ENCODE measurements at regions not wholly inside any gene's neighbourhood (a gene's known extent, or its start where the extent isn't known, plus 50 kb on each side); places are given as distances from the start of the nearest gene placed in this dataset.
"Not testable (repeated sequence)": the region's sequence is repeated elsewhere in the genome, so short reads cannot be mapped to it uniquely, and the experiment has no call there.

DNA sequence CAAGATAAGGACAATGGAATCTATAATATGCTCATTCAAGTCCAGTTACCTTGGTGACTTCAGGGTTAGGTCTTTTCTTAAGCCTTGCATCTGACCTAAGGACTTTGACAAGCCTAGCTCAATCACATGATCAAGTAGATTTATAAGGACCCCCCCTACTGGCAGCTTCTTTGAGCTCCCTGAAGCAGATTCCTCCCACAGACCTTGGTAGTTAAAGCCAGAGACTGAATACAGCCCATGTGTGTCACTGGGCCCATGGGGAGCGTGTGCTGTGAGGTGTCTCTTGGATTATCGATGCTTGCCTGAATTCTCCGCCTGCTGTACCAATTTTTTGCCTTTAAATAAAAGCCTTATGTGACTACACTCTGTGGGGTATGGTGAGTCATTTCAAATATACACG, 372.7 kb upstream of the RGS17 start:
- intact Hi-C loops (cut with DNase I): no loop called here
- DNase-seq (no peak), ATAC-seq (ENCODE audit: poor library complexity) (no peak)

DNA sequence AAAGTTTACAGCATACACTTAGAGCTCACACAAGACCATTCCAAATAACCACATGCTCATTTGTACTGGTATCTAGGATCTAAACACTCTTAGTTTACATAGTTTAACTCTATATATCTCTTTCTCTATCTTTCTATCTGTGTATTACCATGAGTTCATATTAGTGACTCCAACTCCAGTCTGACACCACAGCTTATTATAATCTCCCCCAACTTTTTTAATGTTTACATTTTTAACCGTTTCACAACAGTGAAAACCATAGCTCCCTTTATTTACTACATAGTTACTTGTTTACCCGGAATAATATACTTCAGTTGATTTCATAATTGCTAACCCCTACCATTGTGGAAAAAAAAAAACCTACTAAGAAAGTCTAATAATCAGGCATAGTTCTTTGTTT, 362.4 kb upstream of the RGS17 start:
- ATAC-seq (ENCODE audit: poor library complexity): no peak
- intact Hi-C loops (cut with DNase I): no loop called here
- DNase-seq: no peak

DNA sequence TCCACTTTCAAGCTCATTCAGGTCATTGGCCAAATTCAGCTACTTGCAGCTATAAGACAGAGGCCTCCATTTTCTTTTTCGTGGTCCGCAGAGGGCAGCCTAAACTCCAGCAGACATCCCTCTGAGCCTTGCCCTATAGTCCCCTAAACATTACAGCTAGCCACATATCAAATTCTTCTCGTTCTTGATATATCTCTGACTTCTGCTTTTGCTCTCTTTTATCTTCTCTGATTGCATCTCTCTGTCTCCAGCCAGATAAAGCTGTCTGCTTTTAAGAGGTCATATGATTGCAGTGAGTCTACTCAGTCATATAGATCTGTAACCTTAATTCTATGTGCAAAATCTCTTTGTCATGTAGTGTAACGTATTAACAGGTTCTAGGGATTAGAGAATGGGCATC, 358.4 kb upstream of the RGS17 start:
- DNase-seq: no peak
- ATAC-seq (ENCODE audit: poor library complexity): no peak
- intact Hi-C loops (cut with DNase I): no loop called here

DNA sequence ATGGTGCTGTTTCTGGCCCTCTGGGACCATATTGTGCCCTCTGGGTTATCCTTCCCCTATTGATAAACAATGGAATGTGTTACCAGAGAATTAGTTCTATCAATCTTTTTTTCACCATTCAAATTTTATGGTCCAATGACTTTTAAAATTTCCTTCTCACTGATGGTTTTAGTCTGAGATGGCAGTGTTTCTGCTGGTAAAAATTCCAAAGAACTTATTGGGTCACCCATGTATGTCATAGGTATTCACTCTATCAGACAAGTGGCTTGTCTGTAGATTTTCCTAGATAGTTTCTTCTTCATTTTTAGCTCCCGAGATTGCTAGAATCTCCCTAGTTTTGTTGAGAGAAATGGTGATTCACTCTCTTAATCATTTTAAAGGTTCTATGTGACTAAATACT, 357.2 kb upstream of the RGS17 start:
- DNase-seq: no peak
- intact Hi-C loops (cut with DNase I): no loop called here
- no peak for ATAC-seq (ENCODE audit: poor library complexity)

GRCh38 chr6:153485072-153485471, 354.0 kb upstream of the RGS17 start:
- DNase-seq (no peak), ATAC-seq (ENCODE audit: poor library complexity) (no peak)
- intact Hi-C loops (cut with DNase I): no loop called here

DNA sequence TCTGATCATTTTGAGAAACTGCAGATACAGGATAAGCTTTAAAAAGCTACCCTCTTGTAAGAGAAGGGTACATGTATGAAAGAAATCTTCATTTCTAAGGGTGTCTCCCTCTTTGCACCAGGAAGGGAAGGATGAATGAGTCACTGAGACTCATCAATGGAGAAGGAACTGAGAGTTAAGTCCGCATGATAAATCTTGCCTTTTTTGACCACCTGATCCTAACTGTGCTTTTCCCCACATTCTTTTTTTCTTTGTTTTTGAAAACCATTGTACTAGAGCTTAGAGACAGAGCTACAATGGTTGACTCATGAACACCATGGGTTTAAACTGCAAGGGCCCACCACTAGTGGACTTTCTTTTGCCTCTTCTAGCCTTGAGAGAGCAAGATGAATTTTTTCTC, 353.0 kb upstream of the RGS17 start:
- ATAC-seq (ENCODE audit: poor library complexity): no peak

DNA sequence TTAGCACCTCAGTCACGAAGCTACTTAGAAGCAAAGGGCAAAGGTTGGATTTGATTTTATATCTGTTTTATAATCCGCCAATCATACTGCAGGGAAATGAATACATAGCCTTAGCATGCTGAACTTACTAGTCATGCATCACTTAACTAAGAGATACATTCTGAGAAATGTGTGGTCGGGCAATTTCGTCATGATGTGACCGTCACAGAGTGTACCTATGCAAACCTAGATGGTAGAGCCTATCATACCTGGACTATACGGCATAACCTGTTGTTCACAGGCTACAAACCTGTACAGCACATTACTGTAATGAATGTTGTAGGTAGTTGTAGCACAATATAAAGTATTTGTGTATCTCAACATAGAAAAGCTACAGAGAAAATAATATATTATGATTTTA, 345.2 kb upstream of the RGS17 start:
- ATAC-seq (ENCODE audit: poor library complexity): no peak
- intact Hi-C loops (cut with DNase I): no loop called here
- no peak for DNase-seq

More for the DNA sequence above, 353.0 kb upstream of the RGS17 start:
- no peak for DNase-seq
- intact Hi-C loops (cut with DNase I): no loop called here

- intact Hi-C loops (cut with DNase I): no loop called here
- ATAC-seq (ENCODE audit: poor library complexity): no peak
- DNase-seq: no peak
Measured at GRCh38 chr6:153465050-153465449, 334.0 kb upstream of the RGS17 start.

DNA sequence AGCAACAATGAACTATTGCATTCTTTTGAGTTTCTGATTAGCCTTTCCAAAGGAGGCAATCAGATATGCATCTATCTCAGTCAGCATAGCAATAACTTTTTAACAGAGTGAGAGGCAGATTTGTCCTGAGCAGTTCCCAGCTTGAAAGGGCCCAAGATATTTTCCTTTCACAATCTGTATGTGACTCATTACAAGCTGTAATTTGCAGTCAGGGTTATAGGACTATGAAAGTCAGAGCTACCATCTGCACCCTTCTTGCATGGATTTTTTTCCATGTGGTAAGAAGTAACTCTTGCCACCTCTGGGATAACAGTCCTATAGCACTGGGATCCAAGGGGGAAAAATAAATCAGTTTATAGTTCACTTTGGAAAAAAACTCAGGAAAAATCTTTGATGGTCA, 318.2 kb upstream of the RGS17 start:
- ATAC-seq (ENCODE audit: poor library complexity) (no peak), DNase-seq (no peak)
- intact Hi-C loops (cut with DNase I): no loop called here

DNA sequence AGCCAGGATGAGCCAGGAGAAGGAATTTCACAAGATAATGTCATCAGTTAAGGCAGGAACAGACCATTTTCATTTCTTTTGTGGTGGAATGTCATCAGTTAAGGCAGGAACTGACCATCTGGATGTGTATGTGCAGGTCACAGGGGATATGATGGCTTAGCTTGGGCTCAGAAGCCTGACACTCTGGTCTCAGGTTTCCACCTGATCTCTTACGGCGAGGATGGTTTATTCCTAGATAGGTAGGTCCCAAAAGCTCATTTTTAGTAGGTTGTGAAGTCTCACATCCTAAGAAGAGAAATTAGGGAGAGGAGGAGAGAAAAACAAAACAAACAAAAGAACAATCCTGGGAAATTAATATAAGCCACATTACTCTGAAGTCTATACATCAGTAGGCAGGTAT, 311.7 kb upstream of the RGS17 start:
- DNase-seq; ATAC-seq (ENCODE audit: poor library complexity); intact Hi-C loops (cut with DNase I): not testable (repeated sequence)

- intact Hi-C loops (cut with DNase I): no loop called here
- ATAC-seq (ENCODE audit: poor library complexity) (no peak), DNase-seq (no peak)
Measured at GRCh38 chr6:153442096-153442495, 311.0 kb upstream of the RGS17 start.

GRCh38 chr6:153437193-153437592, 306.1 kb upstream of the RGS17 start:
- DNase-seq: no peak
- intact Hi-C loops (cut with DNase I): no loop called here
- no peak for ATAC-seq (ENCODE audit: poor library complexity)

DNA sequence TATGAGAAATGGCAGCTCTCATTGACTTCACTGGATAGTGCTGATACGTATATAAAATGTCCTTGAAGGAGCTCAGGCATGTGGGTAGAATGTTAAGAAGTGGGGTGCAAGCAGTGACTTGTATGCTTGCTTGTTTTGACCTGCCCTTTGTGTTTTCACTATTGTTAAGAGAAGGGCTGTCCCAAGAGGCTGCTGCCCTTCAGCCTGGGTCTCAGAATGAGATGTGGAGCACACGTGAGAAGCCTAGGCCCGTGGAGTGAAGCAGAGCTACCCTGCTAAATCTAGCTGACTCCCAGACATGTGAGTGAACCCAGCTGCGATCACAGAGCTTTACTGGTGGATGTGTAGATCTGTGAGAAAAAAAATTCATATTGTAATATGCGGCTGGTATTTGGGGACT, 305.3 kb upstream of the RGS17 start:
- intact Hi-C loops (cut with DNase I): no loop called here
- DNase-seq (no peak), ATAC-seq (ENCODE audit: poor library complexity) (no peak)

DNA sequence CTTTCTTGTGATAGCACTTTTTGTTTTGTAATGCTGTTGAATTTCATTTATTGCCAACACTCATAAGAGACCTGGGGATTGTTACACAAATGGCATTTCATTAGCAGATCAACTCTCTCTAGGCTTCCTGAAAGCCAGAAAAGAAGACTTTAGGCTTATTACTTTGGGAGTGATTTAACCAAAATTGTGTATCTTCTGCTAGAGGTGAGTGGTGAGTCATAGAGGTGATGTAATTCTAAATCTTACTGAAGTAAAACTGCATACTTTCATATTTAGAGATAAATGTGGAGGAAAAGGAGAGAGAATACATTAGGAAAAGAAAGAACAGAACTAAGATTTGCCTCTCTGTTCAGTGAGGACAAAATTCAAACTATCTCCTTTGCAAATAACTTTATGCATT, 304.7 kb upstream of the RGS17 start:
- ATAC-seq (ENCODE audit: poor library complexity): no peak
- no peak for DNase-seq
- intact Hi-C loops (cut with DNase I): no loop called here

- ATAC-seq (ENCODE audit: poor library complexity) (no peak), DNase-seq (no peak)
- intact Hi-C loops (cut with DNase I): no loop called here
Measured at GRCh38 chr6:153425536-153425935, 294.5 kb upstream of the RGS17 start.

DNA sequence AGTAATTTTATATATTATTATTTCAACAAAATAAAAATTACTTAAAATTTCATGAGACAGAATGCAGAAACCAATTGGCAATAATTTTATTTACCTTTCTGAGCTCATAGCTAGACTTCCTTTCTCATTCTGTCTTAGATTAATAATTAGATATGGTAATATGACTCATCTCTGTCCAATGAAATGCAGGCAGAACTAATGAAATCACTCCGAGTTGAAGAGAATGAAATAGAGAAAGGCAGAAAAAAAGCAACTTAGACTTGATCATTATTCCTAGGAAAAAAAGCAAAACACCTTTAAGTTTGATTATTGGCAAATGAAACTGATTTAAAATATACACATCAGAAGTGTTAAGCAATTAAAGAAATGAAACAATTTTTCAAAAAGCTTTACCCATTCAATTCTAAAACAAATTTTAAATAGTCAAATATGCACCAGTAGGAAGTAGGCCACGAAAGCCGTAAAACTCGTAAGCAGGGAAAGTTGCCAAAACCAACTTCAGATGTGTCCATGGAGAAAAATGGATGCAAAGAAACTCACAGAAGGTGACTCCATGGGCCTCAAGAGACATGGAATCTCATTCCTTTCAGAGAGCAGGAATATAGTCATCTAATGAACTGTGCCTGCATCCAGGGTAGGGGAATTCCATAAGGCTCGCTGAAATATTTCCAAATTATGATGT, 293.8 kb upstream of the RGS17 start:
- no peak for DNase-seq
- intact Hi-C loops (cut with DNase I): no loop called here
- no peak for ATAC-seq (ENCODE audit: poor library complexity)

DNA sequence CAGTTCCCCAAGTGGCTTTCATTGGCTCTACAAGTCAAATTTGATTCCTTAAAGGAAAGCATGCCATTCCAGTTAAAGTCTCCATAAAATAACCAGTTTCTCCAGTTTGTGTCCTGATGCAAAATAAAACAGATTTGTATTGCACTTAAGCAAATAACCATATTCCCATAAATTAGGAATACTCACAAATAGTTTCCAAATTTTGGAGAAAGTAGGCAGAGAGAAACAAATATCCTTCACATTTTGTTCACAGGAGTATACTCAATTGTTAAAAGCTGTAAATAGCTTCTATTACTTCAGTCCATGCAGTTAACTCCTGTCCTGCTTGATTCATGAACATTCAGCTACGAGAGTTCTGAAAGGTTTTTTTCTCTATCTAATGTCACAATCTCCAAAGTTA, 281.4 kb upstream of the RGS17 start:
- DNase-seq (no peak), ATAC-seq (ENCODE audit: poor library complexity) (no peak)
- intact Hi-C loops (cut with DNase I): no loop called here

GRCh38 chr6:153411070-153411648, 280.1 kb upstream of the RGS17 start:
- DNase-seq (no peak), ATAC-seq (ENCODE audit: poor library complexity) (no peak)
- intact Hi-C loops (cut with DNase I): no loop called here

GRCh38 chr6:153405931-153406330, 274.8 kb upstream of the RGS17 start:
- DNase-seq: no peak
- no peak for ATAC-seq (ENCODE audit: poor library complexity)

DNA sequence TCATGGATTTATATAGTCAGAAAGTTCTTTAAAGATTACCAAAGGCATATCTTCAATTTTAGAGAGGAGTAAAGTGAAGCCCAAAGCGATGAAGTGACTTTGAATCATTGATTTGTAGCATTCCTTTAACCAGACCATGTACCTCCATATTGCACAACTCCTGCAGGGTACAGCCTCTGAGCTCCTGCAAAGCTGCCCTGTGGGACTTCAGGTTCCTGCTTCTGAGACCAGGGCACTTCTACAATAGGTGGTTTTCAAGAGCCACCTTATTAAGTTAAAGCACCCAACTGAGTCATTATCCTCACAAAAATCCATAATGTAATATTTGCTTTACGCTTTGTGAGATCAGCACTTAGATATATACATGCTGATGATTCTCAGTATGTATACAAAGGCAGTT, 270.7 kb upstream of the RGS17 start:
- intact Hi-C loops (cut with DNase I): no loop called here
- ATAC-seq (ENCODE audit: poor library complexity) (no peak), DNase-seq (no peak)

More at GRCh38 chr6:153405931-153406330, 274.8 kb upstream of the RGS17 start:
- intact Hi-C loops (cut with DNase I): no loop called here

DNA sequence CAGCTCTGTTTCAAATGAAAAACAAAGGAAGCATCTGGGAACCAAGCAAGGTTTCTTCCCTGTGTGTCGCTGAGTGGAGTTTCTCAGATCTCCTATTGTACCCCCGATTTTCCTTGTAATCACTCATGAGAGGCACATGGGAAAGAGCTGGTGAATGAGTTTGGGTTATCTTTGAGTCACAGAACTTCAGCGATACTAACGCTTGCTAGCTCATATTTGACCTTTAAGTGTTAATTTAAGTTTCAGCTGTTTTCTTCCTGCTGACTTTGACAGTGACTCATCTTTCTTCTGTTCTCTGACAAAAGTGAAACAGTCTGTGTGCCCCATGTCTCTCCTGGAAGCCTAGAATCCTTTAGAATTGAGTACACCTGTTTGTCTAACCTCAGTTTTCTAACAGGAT, 261.1 kb upstream of the RGS17 start:
- intact Hi-C loops (cut with DNase I): no loop called here
- no peak for ATAC-seq (ENCODE audit: poor library complexity)
- DNase-seq: no peak
